Chondrocyte (in vitro differentiated cells): ENCODE measurements at regions not wholly inside any gene's neighbourhood (a gene's known extent, or its start where the extent isn't known, plus 50 kb on each side); places are given as distances from the start of the nearest gene placed in this dataset.
"Not testable (repeated sequence)": the region's sequence is repeated elsewhere in the genome, so short reads cannot be mapped to it uniquely, and the experiment has no call there.

ENCODE experiments used
- DNase-seq: peaks from one replicate; pipeline ENCODE4 v3.0.0; 2021; ENCODE audit warnings: mixed read lengths, low spot score
- H3K27ac Mint-ChIP-seq: one replicate; pipeline ENCODE4 v1.8.0; 2021; ENCODE audit warnings: mild to moderate bottlenecking, moderate library complexity, mixed read lengths; ENCODE audit not compliant: unreplicated experiment
- H3K27me3 Mint-ChIP-seq: 2 replicates; pipeline ENCODE4 v1.8.0; 2021; ENCODE audit warnings: low read depth, mixed read lengths
- H3K36me3 Mint-ChIP-seq: 2 replicates; pipeline ENCODE4 v1.8.0; 2021; ENCODE audit warnings: low read depth, mixed read lengths
- H3K4me1 Mint-ChIP-seq: 2 replicates; pipeline ENCODE4 v1.8.0; 2021; ENCODE audit warnings: low read depth, mild to moderate bottlenecking, mixed read lengths
- H3K4me3 Mint-ChIP-seq: one replicate; pipeline ENCODE4 v1.8.0; 2021; ENCODE audit warnings: mild to moderate bottlenecking, moderate library complexity, mixed read lengths; ENCODE audit not compliant: unreplicated experiment
- H3K9me3 Mint-ChIP-seq: 2 replicates; pipeline ENCODE4 v1.8.0; 2021; ENCODE audit warnings: low read depth, mixed read lengths
- CTCF ChIP-seq: fragments of 200-600 bp; sonication (generic); IDR thresholded peaks from 2 replicates; pipeline ENCODE4 v1.5.0; 2021; ENCODE audit warnings: antibody characterized with exemption, mild to moderate bottlenecking, moderate library complexity

- Mint-ChIP-seq H3K27ac (no peak overlapping the region), H3K36me3 (no peaks in the 10 kb centered on the region), H3K27me3 (peaks cover 7% of the 10 kb centered on the region), H3K4me1 (no peaks in the 10 kb centered on the region), H3K9me3 (peaks cover 16% of the 10 kb centered on the region), H3K4me3 (no peak overlapping the region)
- DNase-seq = no peak
- no peak for TF ChIP-seq CTCF
Observed at GRCh38 chr3:20250314-20250713, 64.3 kb upstream of the SGO1 start.

- no peak for TF ChIP-seq CTCF
- Mint-ChIP-seq H3K4me1 (no peaks in the 10 kb centered on the region), H3K36me3 (peaks cover 2% of the 10 kb centered on the region), H3K9me3 (peaks cover 17% of the 10 kb centered on the region), H3K27me3 (peaks cover 12% of the 10 kb centered on the region), H3K27ac (no peak overlapping the region), H3K4me3 (no peak overlapping the region)
- DNase-seq = no peak
Observed at GRCh38 chr3:20246662-20247061, 60.7 kb upstream of the SGO1 start.

GRCh38 chr3:20245781-20246180 lies 59.8 kb upstream of the SGO1 start:
- Mint-ChIP-seq H3K4me1 (no peaks in the 10 kb centered on the region), H3K36me3 (peaks cover 2% of the 10 kb centered on the region), H3K27me3 (peaks cover 12% of the 10 kb centered on the region), H3K9me3 (peaks cover 17% of the 10 kb centered on the region), H3K27ac (no peak overlapping the region), H3K4me3 (no peak overlapping the region)
- no peak for DNase-seq
- TF ChIP-seq CTCF = no peak

GRCh38 chr3:20240154-20240883 lies 54.3 kb upstream of the SGO1 start:
- peaks cover 7% of the 10 kb centered on the region for H3K27me3 Mint-ChIP-seq
- H3K27ac Mint-ChIP-seq = no peak overlapping the region
- peaks cover 2% of the 10 kb centered on the region for H3K36me3 Mint-ChIP-seq
- no peaks in the 10 kb centered on the region for H3K4me1 Mint-ChIP-seq
- no peak for DNase-seq
- peaks cover 11% of the 10 kb centered on the region for H3K9me3 Mint-ChIP-seq
- H3K4me3 Mint-ChIP-seq = no peak overlapping the region
- no peak for TF ChIP-seq CTCF

- H3K4me1 Mint-ChIP-seq, H3K27ac Mint-ChIP-seq, H3K27me3 Mint-ChIP-seq: not testable (repeated sequence)
Observed at GRCh38 chr3:20238199-20238598, 52.2 kb upstream of the SGO1 start.

GRCh38 chr3:20236603-20237002 lies 50.6 kb upstream of the SGO1 start:
- H3K27me3 Mint-ChIP-seq = no peaks in the 10 kb centered on the region
- no peaks in the 10 kb centered on the region for H3K36me3 Mint-ChIP-seq
- H3K4me3 Mint-ChIP-seq = no peak overlapping the region
- no peaks in the 10 kb centered on the region for H3K9me3 Mint-ChIP-seq
- H3K4me1 Mint-ChIP-seq = no peaks in the 10 kb centered on the region
- no peak for TF ChIP-seq CTCF
- DNase-seq = no peak
- H3K27ac Mint-ChIP-seq = no peak overlapping the region

More at GRCh38 chr3:20238199-20238598, 52.2 kb upstream of the SGO1 start:
- H3K4me3 Mint-ChIP-seq, H3K36me3 Mint-ChIP-seq, DNase-seq: not testable (repeated sequence)
- peaks cover 11% of the 10 kb centered on the region for H3K9me3 Mint-ChIP-seq
